Cerebellar nuclear complex (tissue), 1 donor: ENCODE measurements at regions not wholly inside any gene's neighbourhood (a gene's known extent, or its start where the extent isn't known, plus 50 kb on each side); places are given as distances from the start of the nearest gene placed in this dataset.
"Not testable (repeated sequence)": the region's sequence is repeated elsewhere in the genome, so short reads cannot be mapped to it uniquely, and the experiment has no call there.

Experiments used
- DNase-seq, 2 experiments: peaks; one replicate each; lab custom pipeline; 2025; lab: John Stamatoyannopoulos, UW

DNA sequence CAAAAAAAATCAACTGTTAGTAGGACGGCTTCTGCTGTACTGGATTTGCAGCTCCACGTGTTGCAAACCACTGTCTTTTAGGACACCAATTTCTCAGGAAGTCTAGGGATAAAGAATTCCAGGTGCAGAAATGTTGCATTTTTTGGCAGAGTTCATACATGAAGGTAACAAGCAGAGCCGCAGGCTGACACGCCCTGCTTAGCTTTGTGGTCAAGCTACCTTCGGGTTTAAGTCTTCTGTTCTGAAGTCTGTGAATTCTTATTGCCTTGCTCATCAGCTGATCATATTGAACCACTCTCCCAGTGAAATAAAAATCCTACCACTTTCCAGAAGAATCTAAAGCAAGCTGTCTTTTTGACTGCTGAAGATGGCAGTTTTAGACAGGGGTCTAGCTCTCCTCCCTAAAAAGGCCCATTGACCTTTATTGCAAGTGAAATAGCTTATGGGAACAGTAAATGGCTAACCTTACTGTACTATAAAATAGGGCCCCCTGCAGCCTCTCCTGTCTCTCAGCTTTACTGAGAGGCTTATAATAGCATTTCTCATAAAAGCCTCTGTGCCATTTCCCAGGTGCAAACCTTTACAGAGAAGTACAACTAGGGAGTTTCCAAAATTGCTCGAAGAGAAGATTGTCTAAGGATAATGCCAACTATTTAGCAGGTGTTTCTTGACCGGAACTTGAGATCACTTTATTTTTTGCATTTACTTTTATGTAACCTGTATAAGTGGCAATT lies 262.2 kb upstream of the IL12A start:
- DNase-seq = no peak

GRCh38 chr3:159727506-159727905 lies 261.1 kb upstream of the IL12A start:
- DNase-seq = no peak

DNA sequence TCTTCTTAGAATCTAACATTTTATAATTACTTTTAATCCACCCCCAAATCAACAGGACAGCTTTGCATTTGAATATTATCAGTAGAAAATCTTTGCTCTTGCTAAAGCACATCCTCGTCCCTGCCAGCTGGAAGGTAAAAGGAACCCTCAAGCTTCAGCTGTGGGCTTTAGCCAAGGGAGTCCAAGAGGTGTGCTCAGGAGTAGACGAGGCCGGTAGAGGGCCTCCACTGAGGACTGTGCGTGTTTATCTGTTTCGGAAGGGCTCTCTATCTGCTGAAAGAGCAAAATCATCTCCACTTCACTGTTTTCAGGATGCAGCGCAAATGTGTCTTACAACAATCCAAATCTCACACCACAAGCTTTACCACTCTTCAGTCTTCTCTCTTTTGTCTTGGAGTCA lies 257.4 kb upstream of the IL12A start:
- DNase-seq = no peak

DNA sequence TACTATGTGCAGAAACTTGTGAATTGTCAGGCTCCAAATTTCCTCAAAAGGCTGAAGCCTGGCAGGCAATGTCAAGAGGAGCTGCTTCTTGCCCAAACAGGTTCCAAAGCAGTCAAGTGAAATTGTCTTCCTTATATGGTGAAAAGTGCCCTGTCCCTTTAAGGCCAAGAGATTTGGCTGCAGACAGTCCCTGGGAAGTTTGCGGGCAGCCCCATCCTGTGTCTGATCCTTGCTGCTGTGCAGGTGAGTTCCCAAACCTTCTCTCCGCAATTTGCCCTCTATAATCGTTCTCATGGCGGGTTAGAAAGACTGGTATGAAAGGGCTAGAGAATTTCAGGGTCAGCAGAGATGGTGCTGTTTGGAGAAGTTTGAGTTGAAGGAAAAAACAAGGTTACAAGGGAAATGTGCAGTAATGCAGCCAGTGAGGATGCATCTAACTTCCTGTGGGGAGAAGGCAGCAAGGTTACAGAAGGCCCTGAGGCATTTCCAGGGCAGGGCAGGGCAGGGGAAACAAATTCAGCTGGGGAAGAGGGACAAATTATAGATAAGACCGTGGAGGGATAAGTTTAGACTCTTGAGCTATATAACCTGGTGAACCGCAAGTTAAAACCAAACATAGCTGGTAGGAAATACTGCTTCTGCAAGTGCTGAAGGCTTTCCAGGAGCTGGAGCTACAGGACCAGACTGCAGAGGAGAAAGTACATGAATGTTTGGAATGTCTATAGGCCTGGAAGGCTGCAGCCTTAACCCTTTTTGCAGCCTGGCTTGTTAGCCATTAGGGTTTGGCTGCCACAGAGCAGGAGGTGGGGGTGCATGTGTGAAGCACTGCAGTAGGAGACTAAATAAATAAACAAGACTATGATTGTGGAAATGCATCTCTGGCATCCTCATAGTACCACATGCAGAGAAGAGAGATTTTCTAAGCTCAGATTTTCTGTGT lies 256.2 kb upstream of the IL12A start:
- DNase-seq = no peak

- DNase-seq = no peak
Measured at GRCh38 chr3:159733194-159733860, 255.3 kb upstream of the IL12A start.

GRCh38 chr3:159734681-159735080 lies 254.0 kb upstream of the IL12A start:
- DNase-seq = no peak

- DNase-seq = no peak
Measured at GRCh38 chr3:159739166-159739565, 249.5 kb upstream of the IL12A start.

- no peak for DNase-seq
Measured at GRCh38 chr3:159739969-159740368, 248.7 kb upstream of the IL12A start.

DNA sequence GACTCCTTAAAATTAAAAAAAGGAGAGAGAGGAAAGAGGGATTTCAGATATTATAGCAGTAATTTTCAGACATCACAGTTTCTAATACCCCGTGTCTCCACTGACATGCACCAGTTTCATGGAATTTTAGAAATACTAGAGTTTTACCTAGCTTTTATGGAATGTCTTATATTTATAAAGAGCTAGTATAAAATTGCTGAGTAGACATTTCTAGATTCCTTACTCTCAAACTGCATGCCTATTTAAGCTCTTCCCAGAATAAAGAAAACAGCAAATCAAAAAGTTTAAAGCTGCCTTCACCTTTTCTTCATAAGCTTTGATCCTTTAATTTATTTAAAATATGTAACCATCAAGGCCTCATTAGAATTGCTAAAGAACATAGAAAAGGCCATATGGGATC lies 247.4 kb upstream of the IL12A start:
- DNase-seq = no peak

- DNase-seq = no peak
Measured at GRCh38 chr3:159748425-159748824, 240.2 kb upstream of the IL12A start.

DNA sequence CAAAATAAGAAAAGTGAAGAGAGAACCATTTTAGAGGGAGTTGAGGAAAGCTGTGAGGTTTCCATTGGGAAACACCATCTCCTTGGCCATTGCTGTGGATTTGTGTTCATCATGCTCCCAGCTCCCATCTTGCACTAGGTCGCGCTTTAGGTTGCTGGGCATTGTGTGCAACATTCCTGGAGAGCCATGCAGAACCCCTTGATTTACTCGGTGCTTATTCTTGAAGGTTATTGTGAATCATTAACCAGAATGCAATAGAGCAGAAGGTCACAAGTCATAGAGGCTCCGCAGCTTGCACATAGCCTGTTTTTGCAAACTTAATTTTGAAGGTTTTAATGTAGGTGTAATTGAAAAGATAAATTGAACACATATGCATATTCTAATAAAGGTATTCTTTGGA lies 239.2 kb upstream of the IL12A start:
- DNase-seq = no peak

DNA sequence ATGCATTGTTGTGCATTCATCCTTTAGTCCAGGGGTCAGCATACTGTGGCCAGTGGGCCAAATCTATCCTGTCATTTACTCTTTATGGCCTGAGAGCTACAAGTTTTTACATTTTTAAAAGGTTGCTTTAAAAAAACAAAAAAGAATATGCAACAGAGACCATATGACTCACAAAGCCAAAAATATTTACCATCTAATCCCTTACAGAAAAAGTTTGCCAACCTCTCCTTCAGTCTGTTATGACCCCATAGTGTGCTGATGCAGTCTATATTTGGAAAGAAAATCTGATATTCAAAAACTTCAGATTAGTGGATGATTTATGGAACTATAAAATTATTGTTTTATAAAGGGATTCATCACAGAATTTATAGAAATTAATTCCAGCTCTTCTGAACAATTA lies 237.5 kb upstream of the IL12A start:
- no peak for DNase-seq

GRCh38 chr3:159751752-159752151 lies 236.9 kb upstream of the IL12A start:
- DNase-seq = no peak

DNA sequence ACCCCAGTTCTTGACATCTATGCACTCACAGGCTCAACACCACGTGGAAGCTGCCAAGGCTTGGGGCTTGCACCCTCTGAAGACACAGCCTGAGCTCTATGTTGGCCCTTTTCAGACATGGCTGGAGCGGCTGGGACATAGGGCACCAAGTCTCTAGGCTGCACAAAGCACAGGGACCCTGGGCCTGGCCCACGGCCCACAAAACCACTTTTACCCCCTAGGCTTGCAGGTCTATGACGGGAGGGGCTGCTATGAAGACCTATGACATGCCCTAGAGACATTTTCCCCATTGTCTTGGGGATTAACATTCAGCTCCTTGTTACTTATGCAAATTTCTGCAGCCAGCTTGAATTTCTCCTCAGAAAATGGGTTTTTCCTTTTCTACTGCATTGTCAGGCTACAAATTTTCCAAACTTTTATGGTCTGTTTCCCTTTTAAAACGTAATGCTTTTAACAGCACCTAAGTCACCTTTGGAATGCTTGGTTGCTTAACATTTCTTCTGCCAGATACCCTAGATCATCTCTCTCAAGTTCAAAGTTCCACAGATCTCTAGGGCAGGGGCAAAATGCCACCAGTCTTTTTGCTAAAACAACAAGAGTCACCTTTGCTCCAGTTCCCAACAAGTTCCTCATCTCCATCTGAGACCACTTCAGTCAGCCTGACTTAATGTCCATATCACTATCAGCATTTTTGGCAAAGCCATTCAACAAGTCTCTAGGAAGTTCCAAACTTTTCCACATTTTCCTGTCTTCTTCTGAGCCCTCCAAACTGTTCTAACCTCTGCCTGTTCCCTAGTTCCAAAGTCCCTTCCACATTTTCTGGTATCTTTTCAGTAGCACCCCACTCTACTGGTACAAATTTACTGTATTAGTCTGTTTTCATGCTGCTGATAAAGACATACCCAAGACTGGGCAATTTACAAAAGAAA lies 232.1 kb upstream of the IL12A start:
- not testable (repeated sequence) for DNase-seq

DNA sequence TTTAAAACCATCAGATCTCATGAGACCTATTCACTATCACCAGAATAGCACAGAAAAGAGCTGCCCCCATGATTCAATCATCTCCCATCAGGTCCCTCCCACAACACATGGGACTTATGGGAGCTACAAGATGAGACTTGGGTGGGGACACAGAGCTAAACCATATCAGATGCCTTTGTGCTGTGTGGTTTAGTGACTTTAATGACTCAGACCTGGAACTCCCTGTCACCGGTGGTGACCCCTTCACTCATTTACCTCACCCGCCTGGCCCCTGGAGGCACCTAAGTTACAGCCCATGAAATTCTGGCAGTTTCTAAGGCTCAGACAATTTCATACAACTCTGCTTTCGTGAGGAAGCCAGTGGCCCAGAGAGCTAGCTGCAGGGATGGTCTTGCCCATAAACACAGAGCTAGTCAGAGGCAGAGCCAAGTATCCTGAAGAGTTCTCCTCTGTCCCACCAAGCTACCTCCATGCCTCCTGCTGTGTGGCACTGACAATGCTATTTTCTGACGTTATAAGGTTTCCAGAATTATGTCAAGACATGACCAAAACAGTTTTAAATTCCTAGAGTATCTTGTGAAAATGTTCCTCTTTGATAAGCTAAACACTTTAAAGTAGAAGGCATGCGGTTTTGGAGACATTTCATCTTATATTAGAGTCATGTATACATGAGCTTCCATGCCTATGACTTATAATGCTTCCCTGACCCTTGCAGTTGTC lies 231.1 kb upstream of the IL12A start:
- no peak for DNase-seq

DNA sequence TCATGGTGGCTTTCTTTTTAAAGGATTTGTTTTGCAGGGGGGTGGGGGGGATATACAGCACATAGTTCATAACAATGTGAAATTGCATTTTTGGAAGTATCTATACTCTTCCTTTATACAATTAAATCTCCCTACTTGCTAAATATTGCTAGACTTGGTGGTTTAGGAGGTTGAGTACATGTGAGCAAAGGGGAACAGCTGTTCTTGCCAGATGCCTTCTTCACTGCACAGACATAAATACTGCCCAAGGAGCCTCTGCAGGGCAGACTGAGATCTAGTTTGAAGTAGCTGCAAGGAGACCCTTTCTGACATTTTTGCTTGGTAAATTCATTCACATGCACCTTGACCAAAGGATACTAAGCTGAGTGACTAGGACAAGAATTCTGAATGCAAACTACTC lies 228.6 kb upstream of the IL12A start:
- DNase-seq = no peak

DNA sequence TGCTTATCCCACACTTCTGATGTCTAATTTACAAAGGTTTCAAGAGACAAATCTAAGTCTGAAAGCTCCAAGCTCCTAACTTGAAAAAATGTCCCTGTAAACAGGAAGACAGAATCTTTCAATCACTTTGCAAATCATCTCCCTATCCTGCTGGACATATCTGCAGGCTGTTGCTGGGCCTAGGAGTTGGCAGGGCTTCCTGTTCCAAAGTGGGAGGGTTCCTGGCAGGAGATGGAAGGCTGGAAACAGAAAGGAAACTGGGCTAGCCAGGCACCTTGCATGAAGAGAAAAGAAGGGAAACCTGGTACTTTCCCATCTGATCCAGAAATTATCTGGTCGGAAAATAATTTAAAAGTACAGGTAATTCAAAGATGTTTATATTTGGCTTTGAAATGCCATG lies 227.3 kb upstream of the IL12A start:
- peak; percentile 65 to 73 for DNase-seq

GRCh38 chr3:159761848-159762635 lies 226.6 kb upstream of the IL12A start:
- no peak for DNase-seq

GRCh38 chr3:159763011-159763601 lies 225.5 kb upstream of the IL12A start:
- no peak for DNase-seq
